ENCODE measurements at regions not wholly inside any gene's neighbourhood (a gene's known extent, or its start where the extent isn't known, plus 50 kb on each side); places are given as distances from the start of the nearest gene placed in this dataset.

- DNase-seq (ENCODE audit: low read depth in 4 of 4, low spot score in 2 of 4) = no peak
These were observed 1490.7 kb downstream of the TBC1D22A start for GRCh38 chr22:48253136-48253535.

DNA sequence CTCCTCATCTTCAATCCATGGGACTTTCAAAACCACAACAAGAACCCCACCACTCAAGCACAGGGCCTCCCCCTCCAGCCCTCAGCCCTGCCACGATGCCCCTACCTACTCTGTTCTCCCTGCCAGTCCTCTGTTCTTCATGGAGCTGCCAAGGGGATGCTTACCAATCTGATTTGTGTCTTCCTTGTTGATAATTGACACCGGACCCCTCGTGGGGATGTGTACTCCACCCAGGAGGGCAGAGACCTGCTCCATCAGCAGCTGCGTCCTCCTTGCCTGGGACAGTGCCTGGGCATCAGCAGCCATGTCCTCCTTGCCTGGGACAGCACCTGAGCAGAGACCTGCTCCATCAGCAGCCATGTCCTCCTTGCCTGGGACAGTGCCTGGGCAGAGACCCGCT is 1489.2 kb downstream of the TBC1D22A start:
- DNase-seq (ENCODE audit: low read depth in 4 of 4, low spot score in 2 of 4) = no peak

DNA sequence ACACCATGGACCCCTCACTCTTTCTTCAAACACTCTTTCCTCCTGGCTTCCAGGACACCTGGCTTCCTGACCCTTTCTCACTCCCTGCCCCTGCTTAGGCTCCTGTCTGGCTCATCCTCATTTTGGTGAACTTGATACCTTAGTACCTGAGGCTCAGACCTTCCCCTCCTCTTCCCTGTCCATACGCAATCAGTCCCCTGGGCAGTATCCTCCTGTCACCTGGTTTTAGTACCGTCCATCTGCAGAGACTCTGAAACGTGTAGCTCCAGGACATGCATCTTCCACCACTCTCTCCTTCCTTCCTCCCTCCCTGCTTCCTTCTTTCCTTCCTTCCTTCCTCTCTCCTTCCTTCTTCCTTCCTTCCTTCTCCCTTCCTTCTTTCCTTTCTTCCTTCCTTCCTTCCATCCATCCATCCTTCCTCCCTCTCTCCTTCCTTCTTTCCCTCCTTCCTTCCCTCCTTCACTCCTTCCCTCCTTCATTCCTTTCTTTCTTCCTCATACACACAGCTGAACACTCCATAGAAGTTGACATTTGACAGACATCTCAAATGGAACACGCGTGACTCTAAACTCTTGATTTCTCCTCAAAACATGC is 1488.6 kb downstream of the TBC1D22A start:
- DNase-seq (ENCODE audit: low read depth in 4 of 4, low spot score in 2 of 4) = no peak

DNA sequence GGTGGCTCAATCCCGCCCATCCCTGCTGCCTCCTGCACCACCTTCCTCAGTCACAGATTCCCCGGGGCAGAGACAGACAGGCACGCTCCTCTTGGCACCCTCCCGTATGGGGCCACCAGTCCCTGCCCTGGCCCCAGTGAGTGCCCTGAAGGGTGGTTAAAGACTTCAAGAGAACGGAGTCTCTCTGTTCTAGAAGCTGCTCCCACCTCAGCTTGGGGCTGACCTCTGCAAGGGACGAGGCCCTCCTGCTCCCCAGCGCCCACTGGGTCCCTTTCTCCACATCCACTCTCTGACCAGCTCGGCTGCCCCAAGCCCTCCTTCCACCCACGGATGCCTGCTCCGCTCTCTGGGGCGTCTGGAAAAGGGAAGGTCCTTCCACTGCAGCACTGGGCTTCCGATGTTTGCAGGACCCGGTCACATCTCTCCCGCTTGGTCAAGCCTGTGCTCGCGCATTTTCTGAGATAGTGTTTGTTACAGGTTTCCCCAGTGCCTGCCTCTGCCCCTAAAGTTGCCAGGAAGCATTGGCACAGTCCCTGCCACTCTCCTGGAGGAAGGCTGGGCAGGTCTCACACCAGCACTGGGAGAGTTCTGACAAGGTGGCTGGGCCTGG is 1487.9 kb downstream of the TBC1D22A start:
- DNase-seq (ENCODE audit: low read depth in 4 of 4, low spot score in 2 of 4) = no peak

GRCh38 chr22:48249713-48250268 is 1487.3 kb downstream of the TBC1D22A start:
- no peak for DNase-seq (ENCODE audit: low read depth in 4 of 4, low spot score in 2 of 4)

DNA sequence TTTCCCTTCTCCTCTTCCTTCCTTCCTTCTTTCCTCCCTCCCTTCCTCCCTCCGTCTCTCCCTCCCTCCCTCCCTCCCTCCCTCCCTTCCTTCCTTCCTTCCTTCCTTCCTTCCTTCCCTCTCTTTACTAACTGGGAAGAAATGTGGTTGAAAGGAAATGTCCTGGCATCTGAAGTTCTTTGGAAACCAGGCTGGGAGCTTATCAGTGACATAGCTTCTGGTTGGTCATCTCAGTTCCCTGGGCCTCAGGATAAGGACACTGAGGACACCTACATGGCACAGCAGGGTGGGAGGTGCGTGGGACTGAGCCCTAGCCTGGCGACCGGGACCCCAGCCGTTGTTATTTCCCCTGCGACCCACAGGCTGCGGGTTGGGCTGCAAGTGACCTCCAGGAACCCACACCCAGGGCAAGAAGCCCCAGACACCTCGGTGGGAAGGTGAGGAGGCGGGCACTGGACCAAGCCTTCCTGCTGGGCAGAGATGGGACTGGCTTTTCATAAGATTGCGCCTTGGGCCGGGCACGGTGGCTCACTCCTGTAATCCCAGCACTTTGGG is 1486.5 kb downstream of the TBC1D22A start:
- no peak for DNase-seq (ENCODE audit: low read depth in 4 of 4, low spot score in 2 of 4)

DNA sequence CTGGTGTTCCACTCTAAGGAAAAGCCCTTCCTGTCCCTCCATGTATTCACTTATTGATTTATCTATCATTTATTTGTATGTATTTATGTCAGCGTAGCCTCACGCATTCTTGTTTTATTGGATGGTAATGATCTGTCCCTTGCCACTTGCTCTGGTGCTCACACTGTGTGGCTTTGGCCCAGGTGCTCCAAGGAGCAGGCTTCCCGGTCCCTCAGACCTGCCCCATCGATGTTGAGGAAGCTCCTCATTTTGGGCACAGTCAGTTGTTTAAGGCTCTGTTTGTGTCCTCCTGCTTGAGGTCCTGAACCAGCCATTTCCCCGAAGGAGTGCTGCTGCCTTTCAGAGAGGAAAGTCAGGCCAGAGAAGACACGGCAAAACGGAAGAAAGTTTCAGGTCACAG is 1485.4 kb downstream of the TBC1D22A start:
- DNase-seq (ENCODE audit: low read depth in 4 of 4, low spot score in 2 of 4) = no peak

DNA sequence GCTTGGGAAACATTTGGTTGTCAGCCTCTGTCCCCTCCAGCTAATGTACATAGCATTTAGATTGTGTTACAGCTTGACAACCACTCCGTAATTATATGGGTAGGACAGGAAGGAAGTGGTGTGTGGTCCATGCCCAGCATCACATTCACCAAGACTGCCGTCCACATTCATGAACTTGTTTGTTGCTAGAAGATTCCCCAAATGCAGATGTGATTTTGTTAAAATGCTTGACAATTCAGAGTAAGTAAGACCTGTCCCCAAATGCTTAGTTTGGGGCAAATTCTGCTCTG is 1482.7 kb downstream of the TBC1D22A start:
- no peak for DNase-seq (ENCODE audit: low read depth in 4 of 4, low spot score in 2 of 4)

- DNase-seq (ENCODE audit: low read depth in 4 of 4, low spot score in 2 of 4) = no peak
These were observed 1482.1 kb downstream of the TBC1D22A start for GRCh38 chr22:48244388-48245195.

- DNase-seq (ENCODE audit: low read depth in 4 of 4, low spot score in 2 of 4) = no peak
These were observed 1480.0 kb downstream of the TBC1D22A start for GRCh38 chr22:48242461-48242864.

- no peak for DNase-seq (ENCODE audit: low read depth in 4 of 4, low spot score in 2 of 4)
These were observed 1479.2 kb downstream of the TBC1D22A start for GRCh38 chr22:48241658-48242057.

DNA sequence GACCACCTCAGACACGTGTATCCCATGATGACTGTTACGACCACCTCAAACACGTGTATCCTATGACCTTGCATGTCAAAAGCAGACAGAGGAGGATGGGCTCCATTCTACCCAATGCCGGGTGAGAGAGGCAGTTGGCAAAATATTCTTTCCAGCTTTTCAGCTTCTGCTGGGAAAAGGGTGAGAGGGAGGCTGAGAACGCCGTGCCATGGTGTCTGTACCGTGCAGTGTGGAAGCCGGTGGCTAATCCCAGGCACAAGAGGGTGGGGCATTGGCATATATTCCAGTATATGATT is 1478.4 kb downstream of the TBC1D22A start:
- no peak for DNase-seq (ENCODE audit: low read depth in 4 of 4, low spot score in 2 of 4)

GRCh38 chr22:48240148-48240934 is 1477.9 kb downstream of the TBC1D22A start:
- DNase-seq (ENCODE audit: low read depth in 4 of 4, low spot score in 2 of 4) = no peak

DNA sequence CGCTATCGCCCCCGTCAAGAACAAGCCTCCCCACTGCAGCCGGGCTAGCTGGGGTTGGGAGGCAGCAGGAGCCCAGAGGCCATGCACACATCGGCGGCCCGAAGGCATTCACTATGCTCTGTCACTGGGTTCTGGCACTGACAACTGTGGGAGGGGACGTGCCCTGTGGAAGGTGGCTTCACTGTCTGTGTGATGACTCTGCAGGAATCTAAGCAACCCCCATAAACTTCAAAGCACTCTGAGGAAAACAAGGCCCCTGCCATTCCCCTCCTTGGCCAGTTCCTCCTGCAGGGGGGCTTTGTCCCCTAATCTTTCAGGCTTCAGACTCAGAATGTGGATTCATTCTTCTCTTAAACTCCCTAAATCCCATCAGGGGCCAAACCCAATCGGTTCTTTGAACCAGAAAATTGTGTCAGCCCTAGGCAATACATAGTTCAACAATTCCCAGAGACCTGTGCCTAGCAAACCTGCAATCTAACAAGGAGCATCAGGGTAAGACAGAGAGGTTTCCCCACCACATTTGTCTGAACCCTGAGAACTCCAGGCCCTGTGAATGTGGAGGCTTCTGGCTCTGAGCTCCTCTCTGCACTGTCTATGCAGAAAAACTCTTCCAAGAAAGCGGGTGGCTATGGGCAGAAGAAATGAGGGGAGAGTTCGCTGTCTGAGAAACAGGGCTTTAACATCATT is 1477.2 kb downstream of the TBC1D22A start:
- DNase-seq (ENCODE audit: low read depth in 4 of 4, low spot score in 2 of 4) = no peak

- DNase-seq (ENCODE audit: low read depth in 4 of 4, low spot score in 2 of 4) = no peak
These were observed 1476.5 kb downstream of the TBC1D22A start for GRCh38 chr22:48238966-48239365.

DNA sequence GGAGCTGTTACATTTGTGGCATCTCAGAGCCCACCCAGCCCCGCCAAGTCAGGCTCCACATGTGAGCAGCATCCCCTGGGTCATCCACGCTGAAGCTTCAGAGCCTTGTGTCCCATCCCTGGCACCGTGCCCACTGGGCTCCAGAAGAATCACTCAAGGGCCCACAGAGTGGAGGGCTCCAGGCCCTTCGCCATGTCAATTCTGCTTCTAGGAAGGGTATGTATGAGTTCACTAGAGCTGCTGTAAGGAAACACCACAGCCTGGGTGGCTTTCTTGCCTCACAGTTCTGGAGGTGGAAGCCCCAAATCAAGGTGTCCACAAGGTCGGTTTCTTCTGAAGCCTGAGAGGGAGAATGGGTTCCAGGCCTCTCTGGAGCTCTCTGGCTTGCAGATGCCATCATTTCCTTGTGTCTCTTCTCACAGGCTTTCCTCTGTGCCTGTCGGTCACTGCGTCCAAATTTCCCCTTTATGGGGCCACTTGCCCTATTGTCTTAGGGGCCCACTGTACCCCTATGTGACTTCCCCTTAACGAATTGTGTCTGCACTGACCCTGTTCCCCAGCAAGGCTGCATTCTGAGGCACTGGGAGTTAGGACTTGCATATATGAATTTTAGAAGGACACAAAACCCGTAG is 1476.0 kb downstream of the TBC1D22A start:
- no peak for DNase-seq (ENCODE audit: low read depth in 4 of 4, low spot score in 2 of 4)

GRCh38 chr22:48237466-48238283 is 1475.2 kb downstream of the TBC1D22A start:
- DNase-seq (ENCODE audit: low read depth in 4 of 4, low spot score in 2 of 4) = no peak

DNA sequence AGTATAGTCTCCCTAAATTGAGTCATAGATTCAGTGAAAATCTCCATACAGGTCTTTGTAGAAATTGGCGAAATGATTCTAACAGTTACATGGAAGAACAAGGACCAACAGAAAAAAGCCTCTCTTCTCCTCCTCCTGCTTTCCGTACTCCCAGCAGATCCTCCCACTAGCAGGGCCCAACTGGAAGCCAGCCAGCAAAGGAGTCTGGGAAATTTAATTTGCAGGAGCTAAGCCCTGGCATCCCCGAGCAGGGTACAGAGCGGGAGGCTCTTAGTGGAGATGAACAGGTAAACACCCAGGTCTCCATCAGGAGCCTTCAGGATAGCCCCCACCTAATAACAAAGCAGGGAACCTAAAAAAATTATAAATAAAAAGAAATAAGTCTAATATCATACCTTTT is 1473.8 kb downstream of the TBC1D22A start:
- no peak for DNase-seq (ENCODE audit: low read depth in 4 of 4, low spot score in 2 of 4)

- no peak for DNase-seq (ENCODE audit: low read depth in 4 of 4, low spot score in 2 of 4)
These were observed 1473.3 kb downstream of the TBC1D22A start for GRCh38 chr22:48235744-48236143.

All from left renal cortex interstitium (tissue), 4 donors.